ENCODE measurements at regions not wholly inside any gene's neighbourhood (a gene's known extent, or its start where the extent isn't known, plus 50 kb on each side); places are given as distances from the start of the nearest gene placed in this dataset.

- no peak for TF ChIP-seq CTCF (IDR thresholded peaks at IDR 0.05)
- no peak for TF ChIP-seq EP300 (IDR thresholded peaks at IDR 0.05; ENCODE audit: low read depth)
- no peak for TF ChIP-seq POLR2A (IDR thresholded peaks at IDR 0.05)
Measured at GRCh38 chr18:61710082-61710620, 182.7 kb downstream of the RNF152 start.
